ENCODE measurements at regions not wholly inside any gene's neighbourhood (a gene's known extent, or its start where the extent isn't known, plus 50 kb on each side); places are given as distances from the start of the nearest gene placed in this dataset.

DNA sequence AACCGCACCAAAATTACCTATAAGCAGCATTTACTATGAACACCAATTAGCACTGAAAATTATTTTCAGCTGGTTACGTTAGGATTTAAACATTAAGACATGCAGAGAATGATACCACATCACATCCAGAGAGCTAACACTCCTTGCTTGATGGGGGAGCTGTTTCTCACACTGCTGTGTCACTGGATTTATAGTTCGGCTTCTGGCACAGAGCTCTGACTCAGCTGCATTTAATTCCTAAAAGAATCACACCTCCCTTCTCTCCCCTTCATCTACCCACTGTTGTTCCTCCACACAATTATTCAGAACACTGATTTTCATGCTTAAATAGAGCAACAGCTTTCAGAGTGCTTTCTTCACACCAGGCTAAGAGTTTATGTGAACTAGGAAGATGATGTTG, 82.6 kb upstream of the SV2C start:
- ChIA-PET CTCF (no interaction called here), POLR2A (ENCODE audit: low non-redundant PET) (interaction anchor here (0.6 kb wide), 1 partner anchor 85 kb away, joined by 4 read pairs; no protein-coding TSS in a partner anchor)
- H3K4me1 ChIP-seq (ENCODE audit: insufficient read depth, low read length, poor library complexity, severe bottlenecking): no peaks in the 10 kb centered on the region
- no peak overlapping the region for H3K4me3 ChIP-seq (ENCODE audit: low read depth, low read length, poor library complexity, severe bottlenecking)
- no peak overlapping the region for H3K27ac ChIP-seq (ENCODE audit: low read depth, low read length, poor library complexity, severe bottlenecking)
- intact Hi-C loops (cut with micrococcal nuclease; ENCODE audit: unreplicated experiment): no loop called here
- no peak for DNase-seq (ENCODE audit: low spot score)
- TF ChIP-seq EZH2 (IDR thresholded peaks at IDR 0.05; ENCODE audit: borderline replicate concordance, low read depth, low read length, poor library complexity, severe bottlenecking): no peak
- no peak for TF ChIP-seq CTCF (conservative IDR thresholded peaks at IDR 0.05; ENCODE audit: low read depth, low read length)
- BruUV-seq (replicated peaks): no TSS peak
- H3K36me3 ChIP-seq (ENCODE audit: insufficient read depth, low read length, poor library complexity, severe bottlenecking): no peaks in the 10 kb centered on the region
- no peaks in the 10 kb centered on the region for H3K27me3 ChIP-seq (replicated peaks; ENCODE audit: insufficient read depth, low read depth, low read length, poor library complexity)
- H3K9me3 ChIP-seq (ENCODE audit: low read depth, low read length, poor library complexity, severe bottlenecking): no peaks in the 10 kb centered on the region

GRCh38 chr5:75993643-75994520, 89.3 kb upstream of the SV2C start:
- peak; percentile 31 for DNase-seq (ENCODE audit: low spot score)
- ChIA-PET CTCF (no interaction called here), POLR2A (ENCODE audit: low non-redundant PET) (no interaction called here)
- TF ChIP-seq CTCF (conservative IDR thresholded peaks at IDR 0.05; ENCODE audit: low read depth, low read length) (no peak), EZH2 (IDR thresholded peaks at IDR 0.05; ENCODE audit: borderline replicate concordance, low read depth, low read length, poor library complexity, severe bottlenecking) (no peak)
- intact Hi-C loops (cut with micrococcal nuclease; ENCODE audit: unreplicated experiment): no loop called here
- Histone ChIP-seq H3K27ac (ENCODE audit: low read depth, low read length, poor library complexity, severe bottlenecking) (no peak overlapping the region), H3K36me3 (ENCODE audit: insufficient read depth, low read length, poor library complexity, severe bottlenecking) (no peaks in the 10 kb centered on the region), H3K27me3 (replicated peaks; ENCODE audit: insufficient read depth, low read depth, low read length, poor library complexity) (no peaks in the 10 kb centered on the region), H3K4me1 (ENCODE audit: insufficient read depth, low read length, poor library complexity, severe bottlenecking) (peaks cover 8% of the 10 kb centered on the region), H3K9me3 (ENCODE audit: low read depth, low read length, poor library complexity, severe bottlenecking) (no peaks in the 10 kb centered on the region), H3K4me3 (ENCODE audit: low read depth, low read length, poor library complexity, severe bottlenecking) (no peak overlapping the region)
- BruUV-seq (replicated peaks): no TSS peak

GRCh38 chr5:75993183-75993582, 90.0 kb upstream of the SV2C start:
- ChIA-PET CTCF (no interaction called here), POLR2A (ENCODE audit: low non-redundant PET) (no interaction called here)
- no peak overlapping the region for H3K4me3 ChIP-seq (ENCODE audit: low read depth, low read length, poor library complexity, severe bottlenecking)
- no peak for DNase-seq (ENCODE audit: low spot score)
- H3K27ac ChIP-seq (ENCODE audit: low read depth, low read length, poor library complexity, severe bottlenecking): no peak overlapping the region
- no peaks in the 10 kb centered on the region for H3K36me3 ChIP-seq (ENCODE audit: insufficient read depth, low read length, poor library complexity, severe bottlenecking)
- H3K27me3 ChIP-seq (replicated peaks; ENCODE audit: insufficient read depth, low read depth, low read length, poor library complexity): no peaks in the 10 kb centered on the region
- no TSS peak for BruUV-seq (replicated peaks)
- peaks cover 8% of the 10 kb centered on the region for H3K4me1 ChIP-seq (ENCODE audit: insufficient read depth, low read length, poor library complexity, severe bottlenecking)
- no peak for TF ChIP-seq EZH2 (IDR thresholded peaks at IDR 0.05; ENCODE audit: borderline replicate concordance, low read depth, low read length, poor library complexity, severe bottlenecking)
- TF ChIP-seq CTCF (conservative IDR thresholded peaks at IDR 0.05; ENCODE audit: low read depth, low read length): no peak
- intact Hi-C loops (cut with micrococcal nuclease; ENCODE audit: unreplicated experiment): no loop called here
- H3K9me3 ChIP-seq (ENCODE audit: low read depth, low read length, poor library complexity, severe bottlenecking): no peaks in the 10 kb centered on the region
